IMR-90 (cell line): ENCODE measurements at regions not wholly inside any gene's neighbourhood (a gene's known extent, or its start where the extent isn't known, plus 50 kb on each side); places are given as distances from the start of the nearest gene placed in this dataset.

Source experiments
- ATAC-seq: fragments of 200-7000 bp; cut with Tn5 transposase; 2 replicates; pipeline ENCODE4 v1.9.1; 2020; ENCODE audit warnings: low read depth, mild to moderate bottlenecking, moderate library complexity
- BruUV-seq: library from RNA; stranded (reverse); fragments of 400-500 nt; replicated peaks from 2 replicates; lab custom pipeline; 2021; lab: Mats Ljungman, UMichigan
- CTCF ChIA-PET: fragments of 300-600 bp; formaldehyde crosslinking; extraction: SDS; loops from one replicate; lab custom pipeline; 2021; ENCODE audit warnings: antibody characterized with exemption; lab: Yijun Ruan, JAX
- POLR2A ChIA-PET: fragments of 300-600 bp; sonication (Branson Sonifier 250); formaldehyde crosslinking; loops from one replicate; lab custom pipeline; 2022; ENCODE audit warnings: antibody characterized with exemption; ENCODE audit not compliant: unreplicated experiment; lab: Charles Lee
- DNase-seq: peaks from one replicate; pipeline ENCODE4 v3.0.0; 2013
- H2AFZ ChIP-seq: replicated peaks from 2 replicates; pipeline ENCODE3; 2013; ENCODE audit warnings: low read length, mild to moderate bottlenecking; ENCODE audit not compliant: poor library complexity
- H2AK5ac ChIP-seq: 2 replicates; pipeline ENCODE4 v1.6.1; 2013; ENCODE audit warnings: low read depth, low read length, inconsistent platforms
- H2AK9ac ChIP-seq: replicated peaks from 2 replicates; pipeline ENCODE3; 2013; ENCODE audit warnings: mild to moderate bottlenecking, low read depth, low read length, moderate library complexity; ENCODE audit not compliant: poor library complexity
- H2BK120ac ChIP-seq: 2 replicates; pipeline ENCODE4 v1.6.1; 2013; ENCODE audit warnings: low read depth, low read length, inconsistent platforms
- H2BK15ac ChIP-seq: 3 replicates; pipeline ENCODE4 v1.6.1; 2013; ENCODE audit warnings: low read depth, low read length, inconsistent platforms
- H2BK20ac ChIP-seq: 2 replicates; pipeline ENCODE4 v1.6.1; 2013; ENCODE audit warnings: low read depth, mild to moderate bottlenecking, inconsistent platforms, low read length, moderate library complexity
- H2BK5ac ChIP-seq: 2 replicates; pipeline ENCODE4 v1.6.1; 2013; ENCODE audit warnings: mild to moderate bottlenecking, low read depth, low read length, inconsistent platforms; ENCODE audit not compliant: poor library complexity, severe bottlenecking
- H3K14ac ChIP-seq: replicated peaks from 2 replicates; pipeline ENCODE4 v1.6.1; 2013; ENCODE audit warnings: low read depth, low read length, inconsistent platforms
- H3K18ac ChIP-seq: 2 replicates; pipeline ENCODE4 v1.6.1; 2013; ENCODE audit warnings: low read depth, low read length, control low read depth
- H3K23ac ChIP-seq: 2 replicates; pipeline ENCODE4 v1.6.1; 2013; ENCODE audit warnings: low read depth, low read length, inconsistent platforms
- H3K27ac ChIP-seq: 2 replicates; pipeline ENCODE4 v1.5.1; 2013; ENCODE audit warnings: mild to moderate bottlenecking, control low read depth, low read length; ENCODE audit not compliant: insufficient read depth
- H3K27me3 ChIP-seq: 2 replicates; pipeline ENCODE4 v1.6.1; 2013; ENCODE audit warnings: low read length; ENCODE audit not compliant: control insufficient read depth, insufficient read depth
- H3K36me3 ChIP-seq: 2 replicates; pipeline ENCODE4 v1.6.1; 2013; ENCODE audit warnings: low read length, mixed read lengths; ENCODE audit not compliant: control insufficient read depth, insufficient read depth
- H3K4ac ChIP-seq: 2 replicates; pipeline ENCODE4 v1.6.1; 2013; ENCODE audit warnings: low read depth, low read length, inconsistent platforms
- H3K4me1 ChIP-seq: 2 replicates; pipeline ENCODE4 v1.6.1; 2013; ENCODE audit warnings: low read length, mixed read lengths; ENCODE audit not compliant: control insufficient read depth, insufficient read depth
- H3K4me2 ChIP-seq: 2 replicates; pipeline ENCODE4 v1.6.1; 2013; ENCODE audit warnings: low read depth, mild to moderate bottlenecking, control low read depth, low read length, moderate library complexity
- H3K4me3 ChIP-seq: 2 replicates; pipeline ENCODE4 v1.5.1; 2013; ENCODE audit warnings: low read depth, mild to moderate bottlenecking, control low read depth, low read length, moderate library complexity; ENCODE audit not compliant: insufficient read depth
- H3K56ac ChIP-seq: 2 replicates; pipeline ENCODE4 v1.6.1; 2013; ENCODE audit warnings: low read length, inconsistent platforms; ENCODE audit not compliant: insufficient read depth; ENCODE audit errors: extremely low read depth
- H3K79me1 ChIP-seq, 2 experiments: 2 replicates each; pipeline ENCODE4 v1.6.1; 2013; ENCODE audit warnings: low read length in 2 of 2, inconsistent platforms in 1 of 2, low read depth in 1 of 2
- H3K9ac ChIP-seq: 2 replicates; pipeline ENCODE4 v1.6.1; 2013; ENCODE audit warnings: low read depth, low read length, control low read depth
- H3K9me1 ChIP-seq: 2 replicates; pipeline ENCODE4 v1.6.1; 2013; ENCODE audit warnings: low read length, inconsistent platforms; ENCODE audit not compliant: insufficient read depth
- H3K9me3 ChIP-seq: 2 replicates; pipeline ENCODE4 v1.6.1; 2013; ENCODE audit warnings: low read length; ENCODE audit not compliant: control insufficient read depth, insufficient read depth
- H4K20me1 ChIP-seq: 2 replicates; pipeline ENCODE4 v1.6.1; 2013; ENCODE audit warnings: low read length, inconsistent platforms; ENCODE audit not compliant: insufficient read depth
- H4K5ac ChIP-seq: 2 replicates; pipeline ENCODE4 v1.6.1; 2013; ENCODE audit warnings: mild to moderate bottlenecking, low read depth, low read length, control low read depth
- H4K8ac ChIP-seq, 2 experiments: 2 replicates each; pipeline ENCODE4 v1.6.1; 2013; ENCODE audit warnings: low read depth in 2 of 2, low read length in 2 of 2, control low read depth in 1 of 2, inconsistent platforms in 1 of 2
- H4K91ac ChIP-seq: 2 replicates; pipeline ENCODE4 v1.6.1; 2013; ENCODE audit warnings: low read depth, low read length, inconsistent platforms; ENCODE audit not compliant: insufficient read depth
- MAZ ChIP-seq: IDR thresholded peaks from 2 replicates; pipeline ENCODE4 v1.6.1; 2012; ENCODE audit warnings: low read depth, mild to moderate bottlenecking, low read length, improper control_type of control experiment, moderate library complexity, borderline replicate concordance
- NFE2L2 ChIP-seq: fragments of 150-350 bp; IDR thresholded peaks from 2 replicates; pipeline ENCODE4 v1.6.1; 2016; ENCODE audit warnings: low read depth, mild to moderate bottlenecking, low read length
- RAD21 ChIP-seq: IDR thresholded peaks from 2 replicates; pipeline ENCODE4 v1.6.1; 2012; ENCODE audit warnings: low read length, improper control_type of control experiment
- RCOR1 ChIP-seq: IDR thresholded peaks from 2 replicates; pipeline ENCODE4 v1.6.1; 2012; ENCODE audit warnings: mild to moderate bottlenecking, low read length, improper control_type of control experiment; ENCODE audit not compliant: insufficient replicate concordance
- RFX5 ChIP-seq: IDR thresholded peaks from 2 replicates; pipeline ENCODE4 v1.8.0; 2012; ENCODE audit warnings: low read depth, mild to moderate bottlenecking, low read length, moderate library complexity
- dilution Hi-C: fragments of 300-500 bp; cut with HindIII; formaldehyde crosslinking; loops from one replicate; pipeline ENCODE4 v1.14.3; 2018; ENCODE audit warnings: low sequenced_read_pairs; ENCODE audit not compliant: unreplicated experiment
- in situ Hi-C: fragments of 300-500 bp; cut with MboI; formaldehyde crosslinking; loops from 3 replicates; pipeline ENCODE4 v1.14.3; 2019; ENCODE audit warnings: low sequenced_read_pairs, inconsistent platforms, mixed read lengths
- intact Hi-C: fragments of 100-400 bp; cut with micrococcal nuclease; formaldehyde crosslinking; loops from 2 replicates; pipeline ENCODE4 v1.10.0; 2022
- TF ChIP-seq, protein P1 (sequence below): fragments of 150-350 bp; IDR thresholded peaks from 2 replicates; pipeline ENCODE4 v1.6.1; 2017; ENCODE audit warnings: mild to moderate bottlenecking, antibody characterized with exemption, low read length, low read depth
- TF ChIP-seq, protein P2 (sequence below): conservative IDR thresholded peaks from 2 replicates; pipeline ENCODE4 v1.5.1; 2012; ENCODE audit warnings: mild to moderate bottlenecking, low read depth, low read length, improper control_type of control experiment

DNA sequence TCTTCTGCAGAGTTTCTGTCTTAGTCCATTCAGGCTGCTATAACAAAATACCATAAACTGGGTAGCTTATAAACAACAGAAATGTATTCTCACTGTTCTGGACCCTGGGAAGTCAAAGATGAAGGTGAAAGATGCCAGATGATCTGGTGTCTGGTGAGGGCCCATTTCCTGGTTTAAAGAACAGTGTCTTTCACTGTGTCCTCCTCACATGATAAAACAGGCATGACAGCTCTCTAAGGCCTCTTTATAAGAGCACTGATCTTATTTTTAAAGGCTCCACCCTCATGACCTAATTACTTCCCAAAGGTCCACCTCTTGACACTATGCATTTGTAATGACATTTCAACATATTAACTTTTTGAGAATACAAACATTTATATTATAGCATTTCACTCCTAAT is 250.2 kb upstream of the ZRANB2 start:
- CTCF ChIA-PET, result no interaction called here

More for the DNA sequence above, 250.2 kb upstream of the ZRANB2 start:
- TF ChIP-seq NFE2L2 (no peak), RCOR1 (no peak), RAD21 (no peak), RFX5 (no peak), MAZ (no peak)
- TF ChIP-seq, protein P1, sequence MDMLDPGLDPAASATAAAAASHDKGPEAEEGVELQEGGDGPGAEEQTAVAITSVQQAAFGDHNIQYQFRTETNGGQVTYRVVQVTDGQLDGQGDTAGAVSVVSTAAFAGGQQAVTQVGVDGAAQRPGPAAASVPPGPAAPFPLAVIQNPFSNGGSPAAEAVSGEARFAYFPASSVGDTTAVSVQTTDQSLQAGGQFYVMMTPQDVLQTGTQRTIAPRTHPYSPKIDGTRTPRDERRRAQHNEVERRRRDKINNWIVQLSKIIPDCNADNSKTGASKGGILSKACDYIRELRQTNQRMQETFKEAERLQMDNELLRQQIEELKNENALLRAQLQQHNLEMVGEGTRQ, result no peak
- TF ChIP-seq, protein P2, sequence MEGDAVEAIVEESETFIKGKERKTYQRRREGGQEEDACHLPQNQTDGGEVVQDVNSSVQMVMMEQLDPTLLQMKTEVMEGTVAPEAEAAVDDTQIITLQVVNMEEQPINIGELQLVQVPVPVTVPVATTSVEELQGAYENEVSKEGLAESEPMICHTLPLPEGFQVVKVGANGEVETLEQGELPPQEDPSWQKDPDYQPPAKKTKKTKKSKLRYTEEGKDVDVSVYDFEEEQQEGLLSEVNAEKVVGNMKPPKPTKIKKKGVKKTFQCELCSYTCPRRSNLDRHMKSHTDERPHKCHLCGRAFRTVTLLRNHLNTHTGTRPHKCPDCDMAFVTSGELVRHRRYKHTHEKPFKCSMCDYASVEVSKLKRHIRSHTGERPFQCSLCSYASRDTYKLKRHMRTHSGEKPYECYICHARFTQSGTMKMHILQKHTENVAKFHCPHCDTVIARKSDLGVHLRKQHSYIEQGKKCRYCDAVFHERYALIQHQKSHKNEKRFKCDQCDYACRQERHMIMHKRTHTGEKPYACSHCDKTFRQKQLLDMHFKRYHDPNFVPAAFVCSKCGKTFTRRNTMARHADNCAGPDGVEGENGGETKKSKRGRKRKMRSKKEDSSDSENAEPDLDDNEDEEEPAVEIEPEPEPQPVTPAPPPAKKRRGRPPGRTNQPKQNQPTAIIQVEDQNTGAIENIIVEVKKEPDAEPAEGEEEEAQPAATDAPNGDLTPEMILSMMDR, result no peak
- Histone ChIP-seq H4K8ac (no peak overlapping the region), H4K20me1 (no peaks in the 10 kb centered on the region), H2BK20ac (no peak overlapping the region), H2AFZ (no peak overlapping the region), H3K4me3 (no peak overlapping the region), H4K91ac (no peak overlapping the region), H2BK5ac (no peak overlapping the region), H3K23ac (no peak overlapping the region), H3K9me3 (no peaks in the 10 kb centered on the region; the same call in 1 of the 2 replicates), H3K27ac (no peak overlapping the region), H3K79me1 (no peaks in the 10 kb centered on the region), H3K27me3 (no peaks in the 10 kb centered on the region), H3K4me2 (no peak overlapping the region), H2BK15ac (no peak overlapping the region), H3K9ac (no peak overlapping the region), H3K4me1 (no peaks in the 10 kb centered on the region), H3K18ac (no peak overlapping the region), H3K36me3 (no peaks in the 10 kb centered on the region), H4K5ac (no peak overlapping the region), H3K14ac (no peak overlapping the region), H2BK120ac (no peak overlapping the region), H2AK5ac (no peak overlapping the region), H2AK9ac (no peak overlapping the region), H3K56ac (no peak overlapping the region), H3K4ac (no peak overlapping the region), H3K9me1 (no peaks in the 10 kb centered on the region)
- dilution Hi-C loops, result no loop called here
- no TSS peak for BruUV-seq
- POLR2A ChIA-PET, result no interaction called here
- intact Hi-C loops, result no loop called here
- ATAC-seq (no peak), DNase-seq (no peak)
- in situ Hi-C loops, result no loop called here
